ENCODE measurements at regions not wholly inside any gene's neighbourhood (a gene's known extent, or its start where the extent isn't known, plus 50 kb on each side); places are given as distances from the start of the nearest gene placed in this dataset.

- no peak for DNase-seq
- in situ Hi-C loops (cut with HindIII; ENCODE audit: low pct_ligation_motif_present, low pct_unique_long_range_greater_than_20kb, low sequenced_read_pairs) = no loop called here
Observed at GRCh38 chr5:3793162-3793561, 197.5 kb downstream of the IRX1 start.

DNA sequence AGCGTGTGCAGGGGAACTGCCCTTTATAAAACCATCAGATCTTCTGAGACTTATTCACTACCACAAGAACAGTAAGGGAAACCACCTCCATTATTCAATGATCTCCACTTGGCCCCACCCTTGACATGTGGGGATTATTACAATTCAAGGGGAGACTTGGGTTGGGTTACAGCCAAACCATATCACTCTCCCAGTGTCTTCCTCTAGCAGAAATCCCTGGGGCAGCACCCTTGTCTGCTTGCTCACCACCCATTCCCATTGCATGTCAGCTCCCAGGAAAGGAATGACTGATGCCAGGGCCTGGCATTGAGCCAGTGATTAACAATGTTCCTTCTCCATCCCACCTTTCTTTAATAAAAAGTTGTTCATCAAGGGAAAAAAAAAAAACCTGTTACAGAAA, 199.0 kb downstream of the IRX1 start:
- DNase-seq = no peak
- in situ Hi-C loops (cut with HindIII; ENCODE audit: low pct_ligation_motif_present, low pct_unique_long_range_greater_than_20kb, low sequenced_read_pairs) = no loop called here

DNA sequence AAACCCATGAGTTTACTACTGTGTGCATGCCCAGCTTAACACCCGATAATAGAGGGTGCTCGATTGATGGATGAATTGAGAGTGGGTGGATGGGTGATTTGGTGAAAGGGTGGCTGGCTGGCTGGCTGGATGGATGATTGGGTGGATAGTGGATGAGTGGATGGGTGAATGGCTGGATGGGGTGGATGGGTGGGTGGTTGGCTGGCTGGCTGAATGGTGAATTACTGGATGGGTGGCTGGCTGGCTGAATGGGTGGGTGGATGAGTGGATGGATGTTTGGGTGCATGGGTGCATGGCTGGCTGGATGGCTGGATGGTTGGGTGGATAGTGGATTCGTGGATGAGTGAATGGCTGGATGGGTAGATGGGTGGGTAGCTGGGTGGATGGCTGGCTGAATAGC, 201.1 kb downstream of the IRX1 start:
- in situ Hi-C loops (cut with HindIII; ENCODE audit: low pct_ligation_motif_present, low pct_unique_long_range_greater_than_20kb, low sequenced_read_pairs) = no loop called here
- DNase-seq = no peak

DNA sequence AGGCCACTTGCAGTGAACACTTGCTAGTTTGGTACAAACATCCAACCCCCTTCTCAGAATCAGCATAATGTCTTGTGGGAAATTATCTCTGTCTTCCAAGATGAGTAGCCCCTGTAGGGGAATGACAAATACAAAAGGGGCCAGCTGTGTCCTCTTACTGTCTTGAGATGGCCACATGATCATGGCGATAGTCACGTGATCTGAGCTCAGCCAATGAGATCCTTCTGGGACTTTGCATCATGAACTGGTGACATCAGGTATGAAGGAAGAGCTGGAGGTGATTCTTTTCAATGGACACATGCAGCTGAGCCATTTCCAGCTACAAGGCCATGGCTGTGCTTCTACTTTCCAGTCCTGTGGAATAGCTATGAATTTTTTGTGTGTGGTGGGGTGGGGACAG, 206.3 kb downstream of the IRX1 start:
- in situ Hi-C loops (cut with HindIII; ENCODE audit: low pct_ligation_motif_present, low pct_unique_long_range_greater_than_20kb, low sequenced_read_pairs) = no loop called here
- no peak for DNase-seq

GRCh38 chr5:3809455-3809854, 213.8 kb downstream of the IRX1 start:
- in situ Hi-C loops (cut with HindIII; ENCODE audit: low pct_ligation_motif_present, low pct_unique_long_range_greater_than_20kb, low sequenced_read_pairs) = no loop called here
- DNase-seq = no peak

GRCh38 chr5:3811116-3811515, 215.5 kb downstream of the IRX1 start:
- in situ Hi-C loops (cut with HindIII; ENCODE audit: low pct_ligation_motif_present, low pct_unique_long_range_greater_than_20kb, low sequenced_read_pairs) = no loop called here
- no peak for DNase-seq

DNA sequence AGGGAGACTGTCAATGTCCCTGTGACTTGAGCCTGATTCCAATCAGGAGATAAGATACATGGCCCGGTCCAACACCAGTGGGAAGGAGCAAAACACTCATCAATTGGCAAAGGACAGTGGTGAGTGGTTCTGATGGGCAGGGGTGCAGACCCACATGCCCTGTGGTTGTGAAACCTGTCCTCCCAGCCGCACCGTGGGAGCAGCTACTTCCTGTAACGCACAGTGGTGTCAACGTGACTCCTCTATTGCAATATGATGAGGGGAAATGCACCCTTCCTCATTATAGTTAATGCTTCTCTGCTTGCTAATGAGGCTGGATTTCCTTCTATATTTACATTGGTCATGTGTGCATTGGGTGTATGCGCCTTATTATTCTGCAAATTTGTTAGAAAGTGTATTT, 223.0 kb downstream of the IRX1 start:
- in situ Hi-C loops (cut with HindIII; ENCODE audit: low pct_ligation_motif_present, low pct_unique_long_range_greater_than_20kb, low sequenced_read_pairs) = no loop called here
- DNase-seq = no peak

DNA sequence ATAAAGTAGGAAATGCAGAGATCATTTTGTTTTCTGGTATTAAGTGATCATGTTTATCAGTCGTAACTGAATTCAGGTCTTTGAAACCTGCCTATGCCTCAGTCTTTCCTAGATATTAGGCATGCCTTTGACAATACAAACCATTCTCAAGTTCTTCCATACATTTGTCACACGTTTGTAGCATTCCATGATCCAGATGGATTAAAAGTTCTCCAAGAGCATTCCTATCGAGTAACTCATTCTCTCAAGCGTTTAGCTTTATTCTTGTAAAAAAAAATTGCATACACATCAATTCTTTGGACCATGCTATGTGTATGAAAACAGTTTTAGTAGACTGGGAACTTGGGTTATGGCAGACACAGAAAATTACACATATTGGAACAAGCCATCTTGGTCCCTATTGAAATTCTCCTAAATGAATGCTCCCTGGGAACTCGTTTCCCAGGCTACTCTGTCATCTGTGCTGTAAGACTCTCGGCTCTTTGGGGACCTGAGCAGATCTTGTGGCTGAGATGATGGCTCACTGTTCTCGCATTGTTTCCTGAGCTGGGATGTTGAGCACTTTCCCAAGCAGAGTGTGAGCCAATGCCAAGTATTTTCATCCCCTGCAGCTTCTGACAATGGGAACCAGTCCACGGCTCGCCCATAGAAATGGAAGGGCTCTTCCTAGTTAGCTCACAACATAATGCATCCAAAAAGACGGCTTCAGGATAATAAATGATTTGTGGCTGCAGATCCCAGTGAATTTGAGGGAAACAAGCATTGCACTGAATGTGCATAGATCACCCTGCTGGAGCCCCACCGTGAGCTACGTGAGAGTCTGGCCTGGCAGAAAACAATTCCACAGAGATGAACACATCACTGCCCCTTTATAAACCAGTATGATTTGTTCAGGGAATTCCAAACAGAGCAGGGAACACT, 230.2 kb downstream of the IRX1 start:
- DNase-seq = no peak
- in situ Hi-C loops (cut with HindIII; ENCODE audit: low pct_ligation_motif_present, low pct_unique_long_range_greater_than_20kb, low sequenced_read_pairs) = no loop called here

DNA sequence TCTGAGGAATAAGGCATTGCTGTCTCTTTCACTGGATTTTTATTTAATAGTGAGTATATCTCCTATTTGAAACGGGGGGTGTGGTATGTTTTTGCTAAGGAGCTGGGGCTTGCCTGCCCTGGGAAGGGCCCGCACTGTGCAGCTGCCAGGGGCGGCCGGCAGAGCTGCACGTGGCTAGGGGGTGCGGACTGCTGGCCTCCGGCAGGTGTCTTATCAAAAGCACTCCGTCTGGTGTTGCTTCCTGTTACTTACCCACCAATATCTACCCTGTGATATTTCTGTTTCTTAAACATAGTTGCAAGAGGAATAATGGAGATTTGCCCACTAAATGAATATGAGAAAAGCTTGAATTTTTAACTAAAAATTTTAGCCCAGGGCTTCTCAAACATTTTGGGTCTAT, 232.0 kb downstream of the IRX1 start:
- in situ Hi-C loops (cut with HindIII; ENCODE audit: low pct_ligation_motif_present, low pct_unique_long_range_greater_than_20kb, low sequenced_read_pairs) = no loop called here
- DNase-seq = no peak

DNA sequence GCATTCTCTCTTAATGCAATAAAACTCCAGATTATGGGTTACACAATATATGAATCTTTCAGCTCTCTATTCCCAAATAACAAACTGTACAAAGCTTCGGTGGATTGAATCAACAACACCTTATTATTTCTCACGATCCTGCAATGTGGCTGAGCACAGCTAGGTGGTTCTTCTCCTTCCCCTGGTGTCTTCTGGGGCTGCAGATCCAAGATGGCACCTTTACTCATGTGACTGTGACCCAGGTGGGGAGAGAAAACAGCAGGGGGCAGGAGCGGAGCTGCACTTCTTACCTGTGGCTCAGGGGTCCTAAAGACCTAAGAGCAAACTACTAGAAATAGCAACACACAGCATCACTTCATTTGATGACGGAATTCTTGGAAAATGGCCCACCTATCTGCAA, 233.1 kb downstream of the IRX1 start:
- in situ Hi-C loops (cut with HindIII; ENCODE audit: low pct_ligation_motif_present, low pct_unique_long_range_greater_than_20kb, low sequenced_read_pairs) = no loop called here
- DNase-seq = no peak

DNA sequence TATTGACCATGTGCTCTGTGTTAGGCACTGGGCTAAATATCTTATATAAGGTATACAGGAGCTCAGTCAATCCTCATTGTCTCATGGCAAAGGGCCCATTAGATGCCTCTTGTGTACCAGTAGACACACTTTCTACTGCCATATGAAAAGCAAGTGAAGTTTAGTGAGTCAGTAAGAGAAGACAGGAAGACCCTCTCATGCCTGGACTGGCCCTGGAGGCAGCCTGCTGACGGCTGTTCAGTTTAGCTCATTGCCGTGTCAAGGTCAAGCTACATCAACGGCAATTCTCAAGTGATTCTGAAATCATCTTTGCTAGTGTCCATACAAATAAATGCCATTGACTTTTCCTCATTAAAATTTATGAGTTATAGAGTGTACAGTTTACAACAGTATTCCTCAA, 237.9 kb downstream of the IRX1 start:
- no peak for DNase-seq
- in situ Hi-C loops (cut with HindIII; ENCODE audit: low pct_ligation_motif_present, low pct_unique_long_range_greater_than_20kb, low sequenced_read_pairs) = no loop called here

GRCh38 chr5:3835811-3836210, 240.2 kb downstream of the IRX1 start:
- no peak for DNase-seq
- in situ Hi-C loops (cut with HindIII; ENCODE audit: low pct_ligation_motif_present, low pct_unique_long_range_greater_than_20kb, low sequenced_read_pairs) = no loop called here

DNA sequence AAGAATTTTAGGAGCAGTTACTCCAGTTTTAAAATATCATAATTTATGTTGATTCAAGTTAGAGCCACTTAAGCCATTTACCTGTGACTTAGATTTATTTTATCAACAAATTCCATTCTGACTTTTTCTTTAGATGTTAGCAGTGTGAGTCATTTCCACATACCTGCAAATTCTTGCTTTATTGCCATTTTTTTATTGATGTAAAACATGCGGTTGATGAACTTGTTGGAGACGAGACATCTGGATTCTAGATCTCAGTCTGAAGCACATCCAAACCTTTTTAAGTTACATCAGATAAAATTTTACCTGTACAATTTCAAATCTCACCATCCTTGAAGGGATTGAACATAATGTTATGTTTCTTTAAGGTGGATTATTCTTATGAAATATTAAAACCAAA, 240.9 kb downstream of the IRX1 start:
- in situ Hi-C loops (cut with HindIII; ENCODE audit: low pct_ligation_motif_present, low pct_unique_long_range_greater_than_20kb, low sequenced_read_pairs) = no loop called here
- DNase-seq = no peak

GRCh38 chr5:3837506-3837905, 241.9 kb downstream of the IRX1 start:
- no peak for DNase-seq
- in situ Hi-C loops (cut with HindIII; ENCODE audit: low pct_ligation_motif_present, low pct_unique_long_range_greater_than_20kb, low sequenced_read_pairs) = no loop called here

DNA sequence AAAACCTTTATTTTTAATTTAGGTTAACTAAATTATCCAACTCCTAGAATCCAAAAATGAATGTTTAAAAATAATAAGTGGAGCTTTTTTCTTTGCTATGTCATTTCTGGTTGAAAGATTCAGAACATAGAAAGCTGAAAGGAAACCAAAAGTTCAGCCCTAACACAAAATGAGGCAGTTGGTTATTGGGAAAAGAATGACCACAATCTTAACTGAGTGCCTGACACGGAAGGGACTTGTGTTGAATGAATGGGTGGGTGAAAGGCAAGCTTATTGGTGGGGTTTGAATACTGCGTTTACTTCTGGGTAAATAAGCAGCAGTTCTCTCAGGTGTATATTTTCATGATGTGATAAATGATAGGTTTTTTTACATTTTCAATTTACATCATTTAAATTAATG, 243.5 kb downstream of the IRX1 start:
- in situ Hi-C loops (cut with HindIII; ENCODE audit: low pct_ligation_motif_present, low pct_unique_long_range_greater_than_20kb, low sequenced_read_pairs) = no loop called here
- DNase-seq = no peak

DNA sequence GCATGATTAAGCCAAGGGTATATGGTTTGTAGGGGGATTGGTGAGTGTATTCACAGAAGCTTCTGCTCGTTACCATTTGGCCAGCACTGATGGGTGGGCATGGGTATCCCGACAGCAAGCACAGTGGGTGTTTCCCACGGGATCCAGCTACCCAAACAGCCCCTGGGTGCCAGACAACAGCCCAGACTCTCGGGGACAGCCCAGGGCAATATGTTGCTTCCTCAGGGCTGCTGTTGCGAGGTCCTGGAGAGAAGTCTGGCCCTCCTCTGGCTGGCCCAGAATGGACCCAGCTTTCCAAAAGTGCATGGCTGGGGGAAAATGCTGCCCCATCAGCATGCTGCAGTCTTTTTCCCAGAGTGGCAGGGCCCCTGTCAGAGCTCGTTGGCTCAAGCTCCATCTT, 247.0 kb downstream of the IRX1 start:
- no peak for DNase-seq
- in situ Hi-C loops (cut with HindIII; ENCODE audit: low pct_ligation_motif_present, low pct_unique_long_range_greater_than_20kb, low sequenced_read_pairs) = no loop called here

DNA sequence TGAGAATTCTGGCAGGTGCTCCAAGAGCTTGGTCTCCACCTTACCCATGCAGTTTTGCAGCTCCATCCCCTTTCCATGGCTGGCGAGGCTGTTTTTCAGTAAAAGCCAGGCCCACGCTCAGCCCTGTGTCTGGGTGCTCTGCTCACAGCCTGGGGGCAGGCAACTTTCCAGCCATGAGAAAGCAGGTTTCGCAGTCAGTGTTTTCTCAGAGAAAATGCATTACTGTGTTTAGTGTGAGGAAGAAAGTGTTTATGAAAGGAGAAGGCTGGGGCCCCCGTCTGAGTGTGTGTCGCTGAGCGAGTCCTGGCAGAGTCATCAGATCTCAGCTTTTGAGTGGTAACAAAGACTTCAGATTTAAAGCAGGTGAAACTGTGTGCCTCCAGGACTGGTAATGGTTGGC, 248.1 kb downstream of the IRX1 start:
- DNase-seq = no peak
- in situ Hi-C loops (cut with HindIII; ENCODE audit: low pct_ligation_motif_present, low pct_unique_long_range_greater_than_20kb, low sequenced_read_pairs) = no loop called here

DNA sequence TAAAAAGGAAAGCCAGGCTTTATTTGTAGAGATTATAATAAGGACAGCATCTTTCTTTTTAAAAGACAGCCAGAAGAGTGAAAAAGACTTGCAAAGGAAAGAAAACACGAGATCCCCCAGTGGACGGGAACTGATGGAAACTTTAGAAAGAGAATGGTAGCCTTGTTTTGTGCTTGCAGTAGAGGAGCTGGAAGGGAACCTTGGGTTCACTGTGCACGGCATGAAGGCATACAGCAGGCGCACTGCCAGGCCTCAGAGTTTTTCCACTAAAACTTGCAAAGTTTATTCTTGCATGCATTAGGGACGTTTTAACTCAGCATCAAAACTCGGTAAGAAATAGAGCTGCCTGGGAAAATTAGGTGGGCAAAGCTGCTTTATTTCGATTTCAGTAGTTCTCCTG, 248.6 kb downstream of the IRX1 start:
- no peak for DNase-seq
- in situ Hi-C loops (cut with HindIII; ENCODE audit: low pct_ligation_motif_present, low pct_unique_long_range_greater_than_20kb, low sequenced_read_pairs) = no loop called here

DNA sequence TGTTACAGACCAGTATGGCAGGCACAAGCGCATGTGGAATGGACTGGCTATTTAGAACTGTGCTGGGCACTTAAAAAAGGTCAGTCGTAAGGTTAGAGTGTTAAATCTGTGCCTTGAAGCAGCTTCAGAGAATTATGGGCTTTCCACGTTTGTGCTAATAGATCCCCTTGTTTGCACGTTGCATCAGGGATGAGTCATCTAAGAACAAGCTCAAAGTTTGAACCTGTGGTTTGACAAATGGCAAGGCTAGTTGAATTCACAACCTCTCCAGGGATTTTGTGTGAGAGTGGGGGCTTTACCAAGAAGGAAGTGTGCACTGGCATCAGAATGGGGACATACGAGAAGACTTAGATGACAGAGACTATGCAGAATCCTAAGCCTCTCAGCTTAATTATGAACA, 249.6 kb downstream of the IRX1 start:
- in situ Hi-C loops (cut with HindIII; ENCODE audit: low pct_ligation_motif_present, low pct_unique_long_range_greater_than_20kb, low sequenced_read_pairs) = no loop called here
- no peak for DNase-seq

GRCh38 chr5:3852161-3852916, 256.7 kb downstream of the IRX1 start:
- DNase-seq = no peak
- in situ Hi-C loops (cut with HindIII; ENCODE audit: low pct_ligation_motif_present, low pct_unique_long_range_greater_than_20kb, low sequenced_read_pairs) = no loop called here
